Keratinocyte (primary cell): ENCODE measurements at regions not wholly inside any gene's neighbourhood (a gene's known extent, or its start where the extent isn't known, plus 50 kb on each side); places are given as distances from the start of the nearest gene placed in this dataset.

Source experiments
- DNase-seq: peaks from one replicate; pipeline ENCODE4 v3.0.0-alpha.2; 2011; ENCODE audit warnings: low read depth, missing footprints, low spot score
- FAIRE-seq: peaks from 2 replicates; lab custom pipeline; 2011; peaks lifted over from hg19 to GRCh38; lab: Jason Lieb, UNC
- H2AFZ ChIP-seq: 2 replicates; pipeline ENCODE4 v1.6.0; 2012; ENCODE audit warnings: low read length, control low read depth, inconsistent platforms; ENCODE audit not compliant: control insufficient read depth
- H3K27ac ChIP-seq: 2 replicates; pipeline ENCODE4 v1.5.1; 2011; ENCODE audit warnings: low read length; ENCODE audit not compliant: control insufficient read depth, insufficient read depth
- H3K27me3 ChIP-seq: 3 replicates; pipeline ENCODE4 v1.6.0; 2011; ENCODE audit warnings: low read length; ENCODE audit not compliant: control insufficient read depth, insufficient read depth; ENCODE audit errors: extremely low read depth
- H3K36me3 ChIP-seq, 2 experiments: 2 replicates in 1 of 2; 3 replicates in 1 of 2; pipeline ENCODE4 v1.5.1; 2011; ENCODE audit warnings: low read length in 2 of 2, mild to moderate bottlenecking in 1 of 2; ENCODE audit not compliant: control insufficient read depth in 2 of 2, insufficient read depth in 2 of 2; ENCODE audit errors: extremely low read depth in 1 of 2
- H3K4me1 ChIP-seq: 3 replicates; pipeline ENCODE4 v1.5.1; 2011; ENCODE audit warnings: low read length; ENCODE audit not compliant: control insufficient read depth, insufficient read depth; ENCODE audit errors: extremely low read depth
- H3K4me2 ChIP-seq: 3 replicates; pipeline ENCODE4 v1.6.0; 2011; ENCODE audit warnings: low read depth, low read length; ENCODE audit not compliant: control insufficient read depth, insufficient read depth; ENCODE audit errors: extremely low read depth
- H3K4me3 ChIP-seq, 3 experiments: fragments of 200-600 bp in 1 of 3; sonication (generic) in 1 of 3; 2 replicates in 2 of 3; 3 replicates in 1 of 3; pipeline ENCODE4 v1.5.1; 2011 to 2016; ENCODE audit warnings: low read length in 3 of 3, mild to moderate bottlenecking in 3 of 3, control low read depth in 2 of 3, inconsistent platforms in 1 of 3, low read depth in 1 of 3, mixed read lengths in 1 of 3, mixed run types in 1 of 3, moderate library complexity in 1 of 3; ENCODE audit not compliant: control insufficient read depth in 2 of 3, insufficient read depth in 2 of 3; ENCODE audit errors: extremely low read depth in 1 of 3
- H3K79me2 ChIP-seq: 2 replicates; pipeline ENCODE4 v1.6.0; 2012; ENCODE audit warnings: low read length; ENCODE audit not compliant: control insufficient read depth, insufficient read depth
- H3K9ac ChIP-seq: 3 replicates; pipeline ENCODE4 v1.6.0; 2011; ENCODE audit warnings: low read length; ENCODE audit not compliant: control insufficient read depth, insufficient read depth; ENCODE audit errors: extremely low read depth
- H3K9me1 ChIP-seq: 3 replicates; pipeline ENCODE4 v1.6.0; 2011; ENCODE audit warnings: low read length; ENCODE audit not compliant: control insufficient read depth, insufficient read depth; ENCODE audit errors: extremely low read depth
- H3K9me3 ChIP-seq: 2 replicates; pipeline ENCODE4 v1.5.1; 2012; ENCODE audit warnings: low read depth, low read length; ENCODE audit not compliant: control insufficient read depth
- H4K20me1 ChIP-seq: 3 replicates; pipeline ENCODE4 v1.6.0; 2011; ENCODE audit warnings: low read length; ENCODE audit not compliant: control insufficient read depth, insufficient read depth; ENCODE audit errors: extremely low read depth
- CTCF ChIP-seq, 3 experiments: IDR thresholded peaks in 1 of 3; conservative IDR thresholded peaks in 1 of 3; optimal IDR thresholded peaks in 1 of 3; 2 replicates in 2 of 3; 3 replicates in 1 of 3; pipeline versions ENCODE3 to v1.5.1; 2011; ENCODE audit warnings: low read length in 3 of 3, mild to moderate bottlenecking in 3 of 3, moderate library complexity in 2 of 3, control low read depth in 1 of 3, inconsistent platforms in 1 of 3; ENCODE audit not compliant: insufficient read depth in 2 of 3; ENCODE audit errors: extremely low read depth in 1 of 3
- EZH2 ChIP-seq: IDR thresholded peaks from one replicate; pipeline ENCODE4 v1.6.1; 2012; ENCODE audit warnings: inconsistent platforms, mild to moderate bottlenecking, low read length, moderate library complexity
- dilution Hi-C: fragments of 300-500 bp; cut with MboI; formaldehyde crosslinking; loops from one replicate; pipeline ENCODE4 v1.7.0; 2020; ENCODE audit warnings: low sequenced_read_pairs; ENCODE audit not compliant: extremely low pct_ligation_motif_present

GRCh38 chr1:244301595-244302130, 150.0 kb downstream of the ADSS2 start:
- H3K27ac ChIP-seq: no peak overlapping the region
- no peak overlapping the region for H2AFZ ChIP-seq

GRCh38 chr1:244302876-244303609, 148.7 kb downstream of the ADSS2 start:
- no peaks in the 10 kb centered on the region for H3K36me3 ChIP-seq
- H2AFZ ChIP-seq: no peak overlapping the region
- H3K9me1 ChIP-seq: no peaks in the 10 kb centered on the region
- dilution Hi-C loops: no loop called here
- H3K4me2 ChIP-seq: no peak overlapping the region
- no peaks in the 10 kb centered on the region for H3K9me3 ChIP-seq
- H3K27me3 ChIP-seq: no peaks in the 10 kb centered on the region
- FAIRE-seq: peak; percentile 79
- H3K79me2 ChIP-seq: no peaks in the 10 kb centered on the region
- H3K4me3 ChIP-seq: no peak overlapping the region
- no peak for TF ChIP-seq CTCF (optimal IDR thresholded peaks at IDR 0.05 in 1 of 3, IDR thresholded peaks at IDR 0.05 in 1 of 3, conservative IDR thresholded peaks at IDR 0.05 in 1 of 3; ENCODE audit: extremely low read depth in 1 of 3, insufficient read depth in 2 of 3, low read length in 3 of 3)
- no peak for TF ChIP-seq EZH2
- H4K20me1 ChIP-seq: no peaks in the 10 kb centered on the region
- H3K27ac ChIP-seq: no peak overlapping the region
- peak; percentile 59 for DNase-seq
- peaks cover 25% of the 10 kb centered on the region for H3K4me1 ChIP-seq
- H3K9ac ChIP-seq: no peak overlapping the region

More at GRCh38 chr1:244301595-244302130, 150.0 kb downstream of the ADSS2 start:
- no peak overlapping the region for H3K4me2 ChIP-seq
- H3K27me3 ChIP-seq: no peaks in the 10 kb centered on the region
- DNase-seq: no peak
- H3K4me1 ChIP-seq: peaks cover 25% of the 10 kb centered on the region
- no peaks in the 10 kb centered on the region for H3K9me1 ChIP-seq
- no peaks in the 10 kb centered on the region for H3K79me2 ChIP-seq
- no peak for FAIRE-seq
- H3K9me3 ChIP-seq: no peaks in the 10 kb centered on the region
- TF ChIP-seq EZH2: no peak
- TF ChIP-seq CTCF (optimal IDR thresholded peaks at IDR 0.05 in 1 of 3, IDR thresholded peaks at IDR 0.05 in 1 of 3, conservative IDR thresholded peaks at IDR 0.05 in 1 of 3; ENCODE audit: extremely low read depth in 1 of 3, insufficient read depth in 2 of 3, low read length in 3 of 3): no peak
- H4K20me1 ChIP-seq: no peaks in the 10 kb centered on the region
- H3K9ac ChIP-seq: no peak overlapping the region
- no peak overlapping the region for H3K4me3 ChIP-seq
- dilution Hi-C loops: no loop called here
- no peaks in the 10 kb centered on the region for H3K36me3 ChIP-seq
